Erythroblast (primary cell): ENCODE measurements at regions not wholly inside any gene's neighbourhood (a gene's known extent, or its start where the extent isn't known, plus 50 kb on each side); places are given as distances from the start of the nearest gene placed in this dataset.

Experiments used
- DNase-seq, 2 experiments: peaks; one replicate each; lab custom pipeline; 2025; lab: John Stamatoyannopoulos, UW
- GATA1 ChIP-seq: IDR thresholded peaks from 2 replicates; pipeline ENCODE4 v1.6.1; 2011; ENCODE audit warnings: low read depth, mild to moderate bottlenecking, control low read depth, low read length, moderate library complexity
- POLR2A ChIP-seq: IDR thresholded peaks from 2 replicates; pipeline ENCODE4 v1.6.1; 2011; ENCODE audit warnings: mild to moderate bottlenecking, low read length

DNA sequence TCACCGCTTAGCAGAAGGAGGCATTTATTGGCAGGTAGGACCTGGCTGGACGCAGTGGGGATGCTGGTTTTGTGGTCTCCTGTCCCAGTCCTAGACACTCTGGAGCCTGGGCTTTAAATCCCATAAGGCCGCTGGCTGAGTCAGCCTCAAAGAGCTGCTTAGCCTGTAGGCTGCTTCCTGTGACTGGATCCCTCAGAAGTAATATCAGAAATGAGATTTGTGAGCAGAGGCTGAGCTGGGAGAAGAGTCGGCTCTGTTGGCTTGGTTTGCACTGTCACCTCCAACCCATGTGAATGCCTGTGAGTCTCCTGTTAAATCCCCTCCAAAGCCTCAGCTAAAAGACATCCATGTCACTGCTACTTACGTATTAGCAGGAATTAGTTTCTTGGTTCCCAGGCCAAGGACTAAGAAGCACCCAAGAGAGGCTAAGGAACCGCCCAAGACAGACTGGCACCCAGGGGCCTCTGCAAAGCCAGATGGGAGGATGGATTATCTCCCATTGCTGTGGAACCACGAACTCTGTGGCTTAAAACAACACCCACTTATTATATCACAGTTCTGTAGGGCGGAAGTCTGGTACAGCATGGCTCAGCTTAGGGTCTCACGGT, 289.4 kb downstream of the CDC5L start:
- no peak for DNase-seq
- TF ChIP-seq GATA1 (no peak), POLR2A (no peak)

- TF ChIP-seq GATA1 (no peak), POLR2A (no peak)
- peak in 1 of 2 experiments; percentile 13 for DNase-seq
These were observed 290.9 kb downstream of the CDC5L start for GRCh38 chr6:44678252-44678935.

DNA sequence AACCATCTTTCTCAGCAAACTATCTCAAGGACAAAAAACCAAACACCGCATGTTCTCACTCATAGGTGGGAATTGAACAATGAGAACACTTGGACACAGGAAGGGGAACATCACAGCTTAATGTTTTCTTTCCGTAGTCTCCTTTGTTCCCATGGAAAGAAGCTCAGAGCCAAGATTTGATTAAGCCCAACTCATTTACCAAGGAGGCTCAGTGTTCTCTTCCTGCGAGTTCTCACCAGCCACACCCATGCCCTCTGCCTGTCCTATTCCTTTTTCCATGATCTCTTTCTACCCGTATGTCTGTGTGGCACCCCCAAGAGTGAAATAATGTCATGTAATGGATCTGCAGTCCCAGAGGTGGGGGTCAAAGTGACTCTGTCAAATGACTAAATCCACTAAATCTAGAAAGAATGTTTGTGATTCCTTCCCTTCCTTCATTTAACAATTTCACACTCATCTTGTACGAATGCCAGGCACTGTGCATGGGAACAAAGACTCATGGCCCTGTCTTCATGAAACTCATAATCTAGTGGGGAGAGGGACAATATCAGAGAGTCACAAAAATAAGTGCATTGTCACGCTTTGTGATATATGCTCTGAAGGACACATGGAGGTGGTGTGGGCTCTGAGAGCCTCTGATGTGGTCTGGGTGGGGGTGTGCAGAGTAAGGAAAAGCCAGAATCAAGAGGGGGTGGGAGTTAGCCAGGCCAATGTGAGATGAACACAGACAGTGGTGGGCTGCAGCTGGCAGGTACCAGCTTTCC, 292.1 kb downstream of the CDC5L start:
- DNase-seq, result no peak
- TF ChIP-seq GATA1 (no peak), POLR2A (no peak)

DNA sequence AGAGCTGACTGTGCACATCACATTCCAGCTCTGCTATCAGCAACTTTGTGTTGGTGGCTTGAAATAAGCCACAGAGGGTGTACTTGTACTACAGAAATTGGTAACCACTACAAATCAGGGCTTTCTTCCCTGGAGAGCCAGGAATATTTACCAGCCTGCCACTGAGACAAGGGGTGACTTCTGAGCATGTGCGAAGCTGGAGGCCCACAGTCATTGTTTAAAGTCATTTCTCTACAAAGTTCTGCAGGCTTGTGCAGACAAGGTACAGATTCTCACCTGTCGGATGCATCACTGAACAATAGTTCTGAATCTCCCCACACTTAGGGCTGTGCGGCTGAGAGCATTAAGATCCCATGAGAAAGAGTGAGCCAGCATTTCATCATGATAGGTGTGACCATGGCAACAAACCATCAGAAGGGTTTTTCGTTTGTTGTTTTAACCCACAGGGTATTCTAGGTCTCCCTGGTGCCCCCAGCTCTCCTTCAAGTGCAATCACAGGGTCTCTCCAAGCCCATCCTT, 292.8 kb downstream of the CDC5L start:
- TF ChIP-seq GATA1 (no peak), POLR2A (no peak)
- no peak for DNase-seq

DNA sequence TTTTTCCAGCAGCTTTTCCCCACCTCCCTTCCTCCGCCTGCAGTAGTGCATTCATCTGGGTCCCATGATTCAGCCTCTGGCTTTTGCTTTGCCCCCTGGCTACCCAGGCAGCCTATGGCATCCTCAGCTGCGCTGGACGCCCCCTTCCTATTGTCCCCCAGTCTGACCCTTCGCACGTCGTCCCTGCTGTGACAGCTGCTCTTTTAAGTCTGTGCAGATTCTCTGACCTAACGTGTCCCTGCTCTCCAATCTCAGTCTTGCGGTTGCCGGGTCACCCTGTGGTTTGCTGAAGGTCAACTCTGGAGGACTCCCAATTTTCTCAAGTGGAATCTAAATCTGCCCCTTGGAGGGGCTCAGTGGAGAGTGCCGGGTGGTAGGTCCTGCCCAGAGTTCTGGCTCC, 294.3 kb downstream of the CDC5L start:
- no peak for TF ChIP-seq GATA1
- no peak for TF ChIP-seq POLR2A
- DNase-seq, result no peak

DNA sequence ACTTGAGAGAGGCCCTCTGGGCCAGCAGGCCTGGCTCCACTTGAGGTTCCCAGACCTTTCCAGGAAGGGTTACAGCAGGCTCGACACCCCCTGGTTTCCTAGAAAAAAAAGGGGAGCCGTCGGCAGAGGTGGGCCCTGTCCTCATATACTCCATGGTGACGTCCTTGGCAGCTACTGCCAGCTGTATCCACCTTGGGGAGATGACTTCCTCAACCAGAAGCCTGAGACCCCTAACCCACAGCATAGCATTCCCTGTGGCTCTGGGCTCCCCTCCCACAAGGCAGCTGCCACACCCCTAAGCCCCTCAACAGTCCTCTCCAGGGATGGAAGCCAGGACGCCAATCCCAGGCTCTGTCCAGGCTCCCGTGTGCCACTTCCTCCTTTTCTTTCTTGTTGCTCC, 294.8 kb downstream of the CDC5L start:
- no peak for TF ChIP-seq POLR2A
- no peak for TF ChIP-seq GATA1
- DNase-seq, result no peak

DNA sequence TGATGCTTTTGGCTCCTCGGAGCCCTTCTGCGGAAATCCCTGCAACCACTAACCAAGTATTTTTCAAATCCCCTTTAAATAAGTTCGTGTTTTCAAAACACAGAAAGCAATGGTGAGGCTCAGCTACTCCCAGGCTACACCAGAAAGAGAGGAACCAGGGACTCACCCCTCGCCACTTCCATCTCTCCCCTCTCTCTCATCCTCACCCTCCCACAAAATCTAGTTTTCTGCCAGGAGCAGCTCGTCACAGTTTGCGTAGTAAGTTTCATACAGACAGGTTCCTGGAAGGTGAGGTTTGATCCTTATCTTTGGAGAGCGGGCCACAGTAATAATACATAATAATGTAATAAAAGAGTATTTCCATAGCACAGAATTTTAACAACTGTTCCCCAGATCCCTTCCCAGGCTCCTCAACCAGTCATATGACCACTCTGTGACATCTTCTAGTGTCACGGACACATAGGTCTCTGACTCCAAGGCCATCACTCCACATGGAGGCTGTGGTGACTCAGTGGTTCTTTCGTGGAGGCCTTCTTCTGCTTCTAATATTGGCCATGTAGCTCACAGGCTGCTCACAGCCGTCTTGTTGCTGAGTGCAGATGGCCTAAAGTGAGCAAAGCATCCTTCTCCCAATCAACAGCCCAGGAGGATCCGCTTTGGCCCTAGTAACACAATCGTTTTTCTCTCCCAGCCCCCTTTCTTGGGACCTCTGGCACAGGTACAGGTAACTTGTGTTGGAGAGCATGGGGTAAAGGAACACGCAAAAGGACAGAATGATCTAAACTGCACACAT, 295.7 kb downstream of the CDC5L start:
- DNase-seq, result no peak

DNA sequence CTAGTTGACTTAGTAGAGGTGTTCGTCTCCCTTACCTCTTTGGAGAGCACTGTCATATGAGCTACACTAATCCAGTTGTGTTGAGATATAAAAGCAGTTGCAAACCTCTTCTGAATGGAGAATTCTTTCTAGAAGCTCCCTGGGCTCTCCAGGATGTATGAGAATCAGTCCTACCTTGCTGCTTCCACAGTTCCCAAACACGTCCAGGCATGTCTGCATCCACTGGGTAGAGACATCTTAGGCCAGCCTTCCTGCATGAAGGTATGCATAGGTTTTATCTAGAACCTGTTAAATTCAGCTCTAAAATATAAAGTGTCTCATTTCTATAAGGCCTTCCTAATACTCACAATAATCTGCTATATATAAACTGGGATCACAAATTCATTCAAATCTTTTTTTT, 297.7 kb downstream of the CDC5L start:
- TF ChIP-seq GATA1 (no peak), POLR2A (no peak)
- DNase-seq, result no peak

More for the DNA sequence above, 295.7 kb downstream of the CDC5L start:
- no peak for TF ChIP-seq GATA1
- no peak for TF ChIP-seq POLR2A

- DNase-seq, result no peak
- TF ChIP-seq GATA1 (no peak), POLR2A (no peak)
These were observed 308.6 kb downstream of the CDC5L start for GRCh38 chr6:44696099-44696498.

DNA sequence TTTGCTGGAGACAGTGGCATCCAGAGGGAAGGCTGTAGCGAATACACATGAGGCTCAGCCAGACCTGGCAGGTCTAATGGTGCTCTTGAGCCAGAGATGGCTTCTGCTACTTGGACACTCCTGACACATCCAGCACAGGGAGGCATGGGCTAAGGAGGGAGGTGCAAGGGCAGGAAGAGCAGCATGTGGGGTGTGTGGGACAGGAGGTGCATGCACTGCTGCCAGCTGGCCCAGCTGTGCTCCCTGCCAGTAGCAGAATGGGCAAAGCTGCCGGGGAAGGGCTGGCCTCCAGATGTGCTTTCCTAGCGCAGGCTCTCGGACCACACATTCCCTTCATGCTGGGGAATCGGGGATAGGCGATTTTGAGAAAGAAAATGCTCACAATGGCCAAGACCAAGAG, 309.2 kb downstream of the CDC5L start:
- TF ChIP-seq GATA1 (no peak), POLR2A (no peak)
- no peak for DNase-seq

DNA sequence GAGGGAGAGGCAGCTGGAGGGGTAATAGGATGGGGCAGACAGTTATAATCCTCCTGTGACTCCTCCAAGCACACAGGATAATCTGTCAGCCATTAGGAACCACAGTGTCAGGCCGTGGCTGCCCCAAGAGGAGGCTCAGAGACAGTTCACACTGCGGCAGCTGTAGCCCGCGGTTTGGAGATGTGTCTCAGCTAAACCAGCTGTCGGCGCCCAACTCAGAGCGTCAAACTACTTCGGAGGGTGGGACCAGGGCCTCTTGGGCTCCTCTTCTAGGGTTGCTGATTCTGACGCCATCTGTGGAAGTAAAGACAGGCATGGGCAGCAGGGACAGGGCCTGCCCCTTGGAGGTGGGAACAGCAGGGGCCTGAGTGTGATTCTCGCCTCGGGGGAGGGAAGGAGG, 309.8 kb downstream of the CDC5L start:
- DNase-seq, result no peak
- TF ChIP-seq GATA1, result no peak

DNA sequence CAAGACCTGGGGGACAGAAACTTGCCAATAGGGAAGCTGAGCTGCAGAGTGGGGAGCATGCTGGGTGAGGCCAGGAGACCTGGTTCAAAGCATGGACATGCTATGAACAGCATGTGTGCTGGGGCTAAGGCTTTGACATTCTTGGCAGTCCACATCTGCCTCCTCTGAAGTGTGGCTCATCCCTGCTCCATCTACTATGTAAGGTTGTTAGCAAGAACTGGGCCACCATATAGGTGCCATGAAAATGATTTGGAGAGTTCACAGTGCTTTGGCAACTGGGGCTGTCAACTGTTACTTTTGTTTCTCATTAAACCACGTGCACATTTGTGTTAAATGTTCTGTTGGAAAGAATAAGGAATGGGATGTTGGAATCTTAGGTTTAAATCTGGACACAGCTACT, 311.1 kb downstream of the CDC5L start:
- TF ChIP-seq GATA1 (no peak), POLR2A (no peak)
- no peak for DNase-seq

DNA sequence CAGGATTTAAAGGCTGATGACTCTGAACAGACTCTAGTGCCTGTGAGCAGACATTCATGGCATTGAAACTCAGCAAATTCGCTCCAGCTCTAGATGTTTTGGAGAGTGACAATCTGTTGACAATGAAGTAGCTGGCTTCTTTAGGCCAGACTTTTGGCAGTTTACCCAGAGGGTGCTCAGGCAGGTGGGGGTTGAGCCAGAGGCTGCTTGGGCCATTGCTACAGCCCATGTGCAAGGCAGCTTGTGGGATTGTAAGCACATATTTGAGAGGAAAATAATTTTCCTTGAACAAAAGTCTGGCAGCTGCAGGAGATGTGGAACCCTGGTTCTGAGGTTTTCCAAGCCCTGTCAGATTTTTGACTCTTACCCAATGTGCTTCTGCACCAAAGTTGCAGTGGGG, 311.6 kb downstream of the CDC5L start:
- TF ChIP-seq POLR2A (no peak), GATA1 (no peak)

DNA sequence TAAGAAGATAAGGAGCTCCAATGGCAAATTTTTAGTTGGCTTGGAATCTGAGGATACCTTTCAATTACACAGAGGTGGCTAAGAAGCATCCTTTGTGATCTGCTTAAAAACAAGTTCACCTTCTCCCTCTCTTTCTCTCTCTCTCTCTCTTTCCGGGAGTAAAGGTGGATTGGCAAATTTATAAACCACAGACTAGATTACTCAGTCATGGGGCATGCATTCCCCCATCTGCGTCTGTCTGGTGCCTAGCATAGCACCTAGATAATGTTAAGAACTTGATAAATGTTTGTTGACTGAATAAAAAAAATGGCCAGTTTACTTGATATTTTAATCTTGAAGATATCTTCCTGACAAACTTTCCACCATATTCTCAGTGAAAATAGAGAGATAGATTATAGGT, 312.3 kb downstream of the CDC5L start:
- no peak for DNase-seq
- no peak for TF ChIP-seq GATA1
- TF ChIP-seq POLR2A, result no peak

More for the DNA sequence above, 311.6 kb downstream of the CDC5L start:
- DNase-seq, result no peak

DNA sequence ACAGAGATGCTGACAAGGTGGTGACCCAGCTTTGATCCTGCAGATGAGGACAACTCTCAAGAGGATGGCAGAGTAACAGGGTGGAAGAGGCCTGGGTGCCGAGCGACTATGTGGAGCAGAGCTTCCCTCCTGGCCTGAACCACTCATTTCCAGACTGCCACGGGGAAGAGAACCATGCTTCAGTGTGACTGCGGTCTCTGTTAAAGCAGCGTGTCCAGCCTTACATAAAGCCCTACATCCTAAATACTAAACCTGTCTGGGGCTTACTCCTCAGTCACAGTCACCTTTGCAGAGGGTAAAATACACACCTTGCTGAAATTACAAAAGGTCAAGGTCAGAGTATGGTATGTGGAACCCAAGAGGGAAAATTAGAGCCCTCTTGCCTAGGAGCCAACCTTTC, 312.9 kb downstream of the CDC5L start:
- TF ChIP-seq GATA1, result no peak
- no peak for TF ChIP-seq POLR2A
- DNase-seq, result no peak
